ENCODE measurements at regions not wholly inside any gene's neighbourhood (a gene's known extent, or its start where the extent isn't known, plus 50 kb on each side); places are given as distances from the start of the nearest gene placed in this dataset.

DNA sequence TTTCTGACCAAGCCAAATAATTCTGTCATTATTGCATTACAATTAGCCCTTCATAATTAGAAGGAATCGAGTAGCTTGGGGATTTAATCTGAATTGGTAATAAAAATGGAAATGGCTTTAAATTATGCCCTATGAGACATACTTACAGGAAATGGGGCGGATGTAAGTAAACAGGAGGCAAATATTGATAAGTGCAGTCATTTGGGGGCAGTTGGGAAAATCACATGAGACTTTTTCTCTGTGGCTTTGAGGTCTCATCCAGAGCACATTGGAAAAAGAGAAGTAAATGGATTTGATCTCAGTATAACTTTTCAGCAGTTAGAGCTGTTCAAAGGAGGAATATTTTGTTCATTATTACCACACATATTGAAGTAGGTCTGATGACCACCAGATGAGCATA is 307.8 kb upstream of the POM121L12 start:
- TF ChIP-seq POLR2A (IDR thresholded peaks at IDR 0.05) (no peak), POLR2AphosphoS5 (IDR thresholded peaks at IDR 0.05) (no peak)
- TF ChIP-seq, protein P1, sequence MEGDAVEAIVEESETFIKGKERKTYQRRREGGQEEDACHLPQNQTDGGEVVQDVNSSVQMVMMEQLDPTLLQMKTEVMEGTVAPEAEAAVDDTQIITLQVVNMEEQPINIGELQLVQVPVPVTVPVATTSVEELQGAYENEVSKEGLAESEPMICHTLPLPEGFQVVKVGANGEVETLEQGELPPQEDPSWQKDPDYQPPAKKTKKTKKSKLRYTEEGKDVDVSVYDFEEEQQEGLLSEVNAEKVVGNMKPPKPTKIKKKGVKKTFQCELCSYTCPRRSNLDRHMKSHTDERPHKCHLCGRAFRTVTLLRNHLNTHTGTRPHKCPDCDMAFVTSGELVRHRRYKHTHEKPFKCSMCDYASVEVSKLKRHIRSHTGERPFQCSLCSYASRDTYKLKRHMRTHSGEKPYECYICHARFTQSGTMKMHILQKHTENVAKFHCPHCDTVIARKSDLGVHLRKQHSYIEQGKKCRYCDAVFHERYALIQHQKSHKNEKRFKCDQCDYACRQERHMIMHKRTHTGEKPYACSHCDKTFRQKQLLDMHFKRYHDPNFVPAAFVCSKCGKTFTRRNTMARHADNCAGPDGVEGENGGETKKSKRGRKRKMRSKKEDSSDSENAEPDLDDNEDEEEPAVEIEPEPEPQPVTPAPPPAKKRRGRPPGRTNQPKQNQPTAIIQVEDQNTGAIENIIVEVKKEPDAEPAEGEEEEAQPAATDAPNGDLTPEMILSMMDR (IDR thresholded peaks at IDR 0.05) = no peak

All from breast epithelium (tissue), 3 donors.